ENCODE measurements at regions not wholly inside any gene's neighbourhood (a gene's known extent, or its start where the extent isn't known, plus 50 kb on each side); places are given as distances from the start of the nearest gene placed in this dataset.
"Not testable (repeated sequence)": the region's sequence is repeated elsewhere in the genome, so short reads cannot be mapped to it uniquely, and the experiment has no call there.

DNA sequence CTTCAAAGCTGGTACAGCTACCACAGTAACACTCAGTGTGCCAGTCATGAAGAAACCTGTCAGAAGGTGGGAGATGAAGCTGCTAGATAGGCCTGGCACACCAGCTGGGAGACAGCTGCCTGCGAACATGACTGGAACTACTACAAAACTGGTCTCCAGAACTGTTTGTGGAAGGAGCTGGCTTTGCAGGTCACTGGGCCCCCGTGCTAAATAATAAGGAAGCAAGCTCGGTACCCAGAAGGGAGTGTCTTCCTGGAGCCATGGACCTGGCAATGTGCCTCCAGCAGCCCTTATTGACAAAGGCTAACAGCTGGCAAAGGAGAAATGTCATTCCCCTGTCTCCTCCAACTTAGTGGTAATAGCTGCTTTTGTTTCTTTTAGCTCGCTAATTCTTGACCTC is 1217.6 kb upstream of the LRRN3 start:
- no peaks in the 10 kb centered on the region for H3K9me3 ChIP-seq
- H3K36me3 ChIP-seq (ENCODE audit: low read depth) = no peaks in the 10 kb centered on the region
- DNase-seq = peak; percentile 53 to 77 (median 62)
- TF ChIP-seq CTCF (IDR thresholded peaks at IDR 0.05) = no peak
- H3K4me3 ChIP-seq = no peak overlapping the region
- no peaks in the 10 kb centered on the region for H3K4me1 ChIP-seq (ENCODE audit: low read depth)
- intact Hi-C loops (cut with DNase I, micrococcal nuclease) = no loop called here
- ATAC-seq = peak; percentile 85

DNA sequence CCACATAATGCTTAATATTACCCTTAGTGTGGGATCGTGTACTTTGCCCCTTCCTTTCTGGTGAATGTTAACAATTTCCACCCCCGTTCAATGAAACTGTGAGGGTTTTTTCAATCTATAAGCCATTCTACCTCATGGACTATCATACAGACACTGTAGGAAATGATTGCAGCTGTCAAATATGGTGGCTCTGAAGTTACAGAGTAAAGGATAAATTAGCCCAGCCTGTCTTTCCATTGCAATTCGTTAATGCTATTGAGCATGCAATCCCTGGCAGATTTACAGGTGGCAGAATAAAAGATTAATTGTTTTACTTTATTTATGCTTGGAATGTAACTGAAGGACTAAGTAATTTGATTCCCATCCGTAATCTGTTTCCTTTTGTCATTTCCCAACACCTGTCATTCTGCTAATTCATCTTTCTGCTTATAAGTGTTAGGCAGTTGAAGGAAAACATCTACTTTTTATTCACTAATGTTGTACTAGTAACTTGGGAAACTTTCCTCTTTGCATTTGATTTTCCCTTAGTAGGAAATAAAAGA is 1211.6 kb upstream of the LRRN3 start:
- H3K4me3 ChIP-seq = no peak overlapping the region
- no peak for TF ChIP-seq CTCF (IDR thresholded peaks at IDR 0.05)
- DNase-seq (no peak), ATAC-seq (no peak)
- no peaks in the 10 kb centered on the region for H3K4me1 ChIP-seq (ENCODE audit: low read depth)
- intact Hi-C loops (cut with DNase I, micrococcal nuclease) = no loop called here
- no peaks in the 10 kb centered on the region for H3K9me3 ChIP-seq
- no peaks in the 10 kb centered on the region for H3K36me3 ChIP-seq (ENCODE audit: low read depth)

DNA sequence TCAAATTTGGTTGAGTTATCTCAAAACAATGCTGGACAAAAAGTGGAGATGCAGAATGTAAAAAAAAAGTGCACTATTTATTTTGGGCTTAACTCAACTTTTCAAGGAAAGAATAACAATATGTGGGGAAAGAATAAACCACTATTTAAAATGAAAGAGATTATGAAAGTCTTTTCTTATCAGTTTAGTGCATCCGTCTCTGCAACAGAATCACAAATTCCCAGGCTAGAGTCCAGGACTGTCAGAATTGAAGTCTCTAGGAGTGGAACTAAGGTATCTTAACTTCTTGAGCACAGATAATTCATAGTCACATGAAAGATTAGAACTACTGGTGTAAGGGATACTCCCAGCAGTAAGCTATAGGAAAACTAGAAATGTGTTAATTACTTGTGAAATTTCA is 1200.3 kb upstream of the LRRN3 start:
- intact Hi-C loops (cut with DNase I, micrococcal nuclease) = no loop called here

DNA sequence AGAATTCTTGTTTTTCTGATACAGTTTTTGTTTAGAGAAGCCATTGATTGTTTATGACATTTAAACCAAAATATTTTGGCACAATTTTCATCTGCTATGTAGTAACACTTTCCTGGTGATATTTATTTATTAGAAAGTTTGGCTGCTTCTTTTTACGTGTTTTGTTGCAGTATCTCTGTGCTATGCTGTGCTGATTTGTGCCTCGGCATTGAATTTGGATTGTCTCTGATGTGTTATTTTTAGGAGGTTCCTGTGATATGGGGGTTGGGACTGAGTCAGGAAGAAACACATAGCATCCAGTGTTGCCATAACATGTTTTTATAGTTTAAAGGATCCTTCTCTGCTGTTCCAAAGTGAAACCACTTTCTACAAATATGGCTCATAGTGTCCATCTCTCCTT is 1197.7 kb upstream of the LRRN3 start:
- no peaks in the 10 kb centered on the region for H3K36me3 ChIP-seq (ENCODE audit: low read depth)
- H3K4me3 ChIP-seq = no peak overlapping the region
- no peaks in the 10 kb centered on the region for H3K9me3 ChIP-seq
- TF ChIP-seq CTCF (IDR thresholded peaks at IDR 0.05) = no peak
- DNase-seq (no peak), ATAC-seq (no peak)
- intact Hi-C loops (cut with DNase I, micrococcal nuclease) = no loop called here
- no peaks in the 10 kb centered on the region for H3K4me1 ChIP-seq (ENCODE audit: low read depth)

More for the DNA sequence above, 1200.3 kb upstream of the LRRN3 start:
- DNase-seq (no peak), ATAC-seq (no peak)
- TF ChIP-seq CTCF (IDR thresholded peaks at IDR 0.05) = no peak
- Histone ChIP-seq H3K4me3 (no peak overlapping the region), H3K9me3 (no peaks in the 10 kb centered on the region), H3K36me3 (ENCODE audit: low read depth) (no peaks in the 10 kb centered on the region), H3K4me1 (ENCODE audit: low read depth) (no peaks in the 10 kb centered on the region)

GRCh38 chr7:109895536-109895935 is 1195.4 kb upstream of the LRRN3 start:
- ATAC-seq (no peak), DNase-seq (no peak)
- Histone ChIP-seq H3K4me3 (no peak overlapping the region), H3K36me3 (ENCODE audit: low read depth) (no peaks in the 10 kb centered on the region), H3K9me3 (no peaks in the 10 kb centered on the region), H3K4me1 (ENCODE audit: low read depth) (no peaks in the 10 kb centered on the region)
- intact Hi-C loops (cut with DNase I, micrococcal nuclease) = no loop called here
- TF ChIP-seq CTCF (IDR thresholded peaks at IDR 0.05) = no peak

- H3K36me3 ChIP-seq (ENCODE audit: low read depth) = no peaks in the 10 kb centered on the region
- no peak for TF ChIP-seq CTCF (IDR thresholded peaks at IDR 0.05)
- H3K4me1 ChIP-seq (ENCODE audit: low read depth) = no peaks in the 10 kb centered on the region
- intact Hi-C loops (cut with DNase I, micrococcal nuclease) = no loop called here
- no peak overlapping the region for H3K4me3 ChIP-seq
- H3K9me3 ChIP-seq = no peaks in the 10 kb centered on the region
- ATAC-seq (no peak), DNase-seq (no peak)
These were observed 1189.0 kb upstream of the LRRN3 start for GRCh38 chr7:109901926-109902325.

DNA sequence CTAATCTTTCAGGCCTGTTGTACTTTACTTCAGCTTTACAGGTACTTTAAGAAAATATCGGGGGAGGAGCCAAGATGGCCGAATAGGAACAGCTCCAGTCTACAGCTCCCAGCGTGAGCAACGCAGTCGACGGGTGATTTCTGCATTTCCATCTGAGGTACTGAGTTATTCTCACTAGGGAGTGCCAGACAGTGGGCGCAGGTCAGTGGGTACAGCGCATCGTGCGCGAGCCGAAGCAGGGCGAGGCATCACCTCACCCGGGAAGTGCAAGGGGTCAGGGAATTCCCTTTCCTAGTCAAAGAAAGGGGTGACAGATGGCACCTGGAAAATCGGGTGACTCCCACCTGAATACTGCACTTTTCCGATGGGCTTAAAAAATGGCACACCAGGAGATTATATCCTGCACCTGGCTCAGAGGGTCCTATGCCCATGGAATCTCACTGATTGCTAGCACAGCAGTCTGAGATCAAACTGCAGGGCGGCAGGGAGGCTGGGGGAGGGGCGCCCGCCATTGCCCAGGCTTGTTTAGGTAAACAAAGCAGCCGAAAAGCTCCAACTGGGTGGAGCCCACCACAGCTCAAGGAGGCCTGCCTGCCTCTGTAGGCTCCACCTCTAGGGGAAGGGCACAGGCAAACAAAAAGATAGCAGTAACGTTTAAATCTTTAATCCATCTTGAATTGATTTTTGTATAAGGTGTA is 1185.4 kb upstream of the LRRN3 start:
- H3K9me3 ChIP-seq; H3K4me1 ChIP-seq (ENCODE audit: low read depth); H3K4me3 ChIP-seq; H3K36me3 ChIP-seq (ENCODE audit: low read depth); ATAC-seq; intact Hi-C loops (cut with DNase I, micrococcal nuclease): not testable (repeated sequence)
- DNase-seq = peak in 1 of 3 donors; percentile 16
